ENCODE measurements at regions not wholly inside any gene's neighbourhood (a gene's known extent, or its start where the extent isn't known, plus 50 kb on each side); places are given as distances from the start of the nearest gene placed in this dataset.

- Histone ChIP-seq H3K27me3 (replicated peaks; ENCODE audit: insufficient read depth) (no peaks in the 10 kb centered on the region), H3K4me3 (no peak overlapping the region), H3K9me2 (ENCODE audit: insufficient read depth) (no peaks in the 10 kb centered on the region), H3K9ac (no peak overlapping the region), H3K36me3 (ENCODE audit: low read depth) (no peaks in the 10 kb centered on the region), H3K27ac (no peak overlapping the region), H3K4me1 (ENCODE audit: insufficient read depth) (no peaks in the 10 kb centered on the region), H3F3A (ENCODE audit: insufficient read depth) (no peaks in the 10 kb centered on the region), H3K4me2 (ENCODE audit: unreplicated experiment) (no peak overlapping the region), H2AFZ (no peak overlapping the region), H3K9me3 (ENCODE audit: low read depth) (no peaks in the 10 kb centered on the region), H4K20me1 (ENCODE audit: insufficient read depth) (no peaks in the 10 kb centered on the region), H3K79me2 (ENCODE audit: insufficient read depth) (no peaks in the 10 kb centered on the region)
- no peak for TF ChIP-seq EZH2phosphoT487 (IDR thresholded peaks at IDR 0.05; ENCODE audit: insufficient read depth, low read depth)
- no peak for TF ChIP-seq EZH2 (IDR thresholded peaks at IDR 0.05; ENCODE audit: insufficient read depth, poor library complexity, severe bottlenecking)
- in situ Hi-C loops (cut with MboI): no loop called here
- no peak for DNase-seq
- WGBS, 2 experiments (ENCODE audit: low coverage in 1 of 2, low lambda C conversion rate in 2 of 2, missing lambda C conversion rate in 2 of 2): 26 to 32% methylated on average over 3 of the region's 3 CpGs
Measured at GRCh38 chr12:23127701-23128100, 502.7 kb downstream of the ETNK1 start.

- no peak overlapping the region for H3K9ac ChIP-seq
- WGBS, 2 experiments (ENCODE audit: low coverage in 1 of 2, low lambda C conversion rate in 2 of 2, missing lambda C conversion rate in 2 of 2): 29 to 34% methylated on average over 2 of the region's 2 CpGs
Measured at GRCh38 chr12:23128462-23128861, 503.5 kb downstream of the ETNK1 start.

DNA sequence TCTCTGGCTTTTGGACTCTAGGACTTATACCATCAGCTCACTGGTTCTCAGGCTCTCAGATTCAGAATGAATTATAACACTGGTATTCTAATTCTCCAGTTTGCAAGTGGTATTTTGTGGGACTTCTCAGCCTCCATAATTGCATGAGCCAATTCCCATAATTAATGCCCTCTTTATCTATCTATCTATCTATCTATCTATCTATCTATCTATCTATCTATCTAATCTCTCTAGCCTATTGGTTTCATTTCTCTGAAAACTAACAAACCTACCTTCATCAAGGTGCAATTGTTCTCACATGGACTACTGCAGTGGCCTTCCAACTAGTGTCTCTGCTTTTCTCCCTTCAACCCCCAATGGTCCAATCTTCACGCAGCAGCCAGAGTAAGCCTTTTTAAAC lies 507.4 kb downstream of the ETNK1 start:
- TF ChIP-seq EZH2phosphoT487 (IDR thresholded peaks at IDR 0.05; ENCODE audit: insufficient read depth, low read depth): no peak
- TF ChIP-seq EZH2 (IDR thresholded peaks at IDR 0.05; ENCODE audit: insufficient read depth, poor library complexity, severe bottlenecking): no peak
- H4K20me1 ChIP-seq (ENCODE audit: insufficient read depth): no peaks in the 10 kb centered on the region
- no peaks in the 10 kb centered on the region for H3K79me2 ChIP-seq (ENCODE audit: insufficient read depth)
- 57 to 58% methylated on average over 1 of the region's 1 CpG for WGBS, 2 experiments (ENCODE audit: low coverage in 1 of 2, low lambda C conversion rate in 2 of 2, missing lambda C conversion rate in 2 of 2)
- no peak overlapping the region for H3K4me2 ChIP-seq (ENCODE audit: unreplicated experiment)
- no peak overlapping the region for H2AFZ ChIP-seq
- H3K36me3 ChIP-seq (ENCODE audit: low read depth): no peaks in the 10 kb centered on the region
- H3K27me3 ChIP-seq (replicated peaks; ENCODE audit: insufficient read depth): no peaks in the 10 kb centered on the region
- no peak for DNase-seq
- in situ Hi-C loops (cut with MboI): no loop called here
- H3K4me3 ChIP-seq: no peak overlapping the region
- H3K9me3 ChIP-seq (ENCODE audit: low read depth): no peaks in the 10 kb centered on the region
- H3K9ac ChIP-seq: no peak overlapping the region
- no peak overlapping the region for H3K27ac ChIP-seq
- H3K4me1 ChIP-seq (ENCODE audit: insufficient read depth): no peaks in the 10 kb centered on the region
- no peaks in the 10 kb centered on the region for H3F3A ChIP-seq (ENCODE audit: insufficient read depth)
- H3K9me2 ChIP-seq (ENCODE audit: insufficient read depth): no peaks in the 10 kb centered on the region

More at GRCh38 chr12:23128462-23128861, 503.5 kb downstream of the ETNK1 start:
- Histone ChIP-seq H3F3A (ENCODE audit: insufficient read depth) (no peaks in the 10 kb centered on the region), H2AFZ (no peak overlapping the region), H3K4me2 (ENCODE audit: unreplicated experiment) (no peak overlapping the region), H3K4me3 (no peak overlapping the region), H3K4me1 (ENCODE audit: insufficient read depth) (no peaks in the 10 kb centered on the region), H4K20me1 (ENCODE audit: insufficient read depth) (no peaks in the 10 kb centered on the region), H3K27me3 (replicated peaks; ENCODE audit: insufficient read depth) (no peaks in the 10 kb centered on the region), H3K36me3 (ENCODE audit: low read depth) (no peaks in the 10 kb centered on the region), H3K9me3 (ENCODE audit: low read depth) (no peaks in the 10 kb centered on the region), H3K9me2 (ENCODE audit: insufficient read depth) (no peaks in the 10 kb centered on the region), H3K27ac (no peak overlapping the region), H3K79me2 (ENCODE audit: insufficient read depth) (no peaks in the 10 kb centered on the region)
- in situ Hi-C loops (cut with MboI): no loop called here
- no peak for DNase-seq
- no peak for TF ChIP-seq EZH2phosphoT487 (IDR thresholded peaks at IDR 0.05; ENCODE audit: insufficient read depth, low read depth)
- TF ChIP-seq EZH2 (IDR thresholded peaks at IDR 0.05; ENCODE audit: insufficient read depth, poor library complexity, severe bottlenecking): no peak

DNA sequence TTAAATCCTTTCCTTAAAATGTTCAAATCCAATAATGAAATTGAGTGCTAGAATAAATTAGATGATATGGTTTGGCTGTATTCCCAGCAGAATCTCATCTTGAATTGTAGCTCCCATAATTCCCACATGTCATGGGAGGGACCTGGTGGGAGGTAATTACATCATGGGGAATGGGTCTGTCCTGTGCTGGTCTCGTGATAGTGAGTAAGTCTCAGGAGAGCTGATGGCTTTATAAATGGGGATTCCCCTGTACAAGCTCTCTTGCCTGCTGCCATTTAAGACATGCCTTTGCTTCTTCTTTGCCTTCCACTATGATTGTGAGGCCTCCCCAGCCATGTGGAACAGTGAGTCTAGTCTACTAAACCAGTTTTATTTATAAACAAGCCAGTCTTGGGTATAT lies 508.5 kb downstream of the ETNK1 start:
- WGBS, 2 experiments (ENCODE audit: low coverage in 1 of 2, low lambda C conversion rate in 2 of 2, missing lambda C conversion rate in 2 of 2): 0 to 8% methylated on average over 1 of the region's 1 CpG
- Histone ChIP-seq H3K4me1 (ENCODE audit: insufficient read depth) (no peaks in the 10 kb centered on the region), H3K36me3 (ENCODE audit: low read depth) (no peaks in the 10 kb centered on the region), H3K27me3 (replicated peaks; ENCODE audit: insufficient read depth) (no peaks in the 10 kb centered on the region), H3K27ac (no peak overlapping the region), H3F3A (ENCODE audit: insufficient read depth) (no peaks in the 10 kb centered on the region), H3K9me3 (ENCODE audit: low read depth) (no peaks in the 10 kb centered on the region), H4K20me1 (ENCODE audit: insufficient read depth) (no peaks in the 10 kb centered on the region), H3K4me2 (ENCODE audit: unreplicated experiment) (no peak overlapping the region), H3K9ac (no peak overlapping the region), H3K4me3 (no peak overlapping the region), H3K79me2 (ENCODE audit: insufficient read depth) (no peaks in the 10 kb centered on the region), H3K9me2 (ENCODE audit: insufficient read depth) (no peaks in the 10 kb centered on the region), H2AFZ (no peak overlapping the region)
- in situ Hi-C loops (cut with MboI): no loop called here
- no peak for TF ChIP-seq EZH2 (IDR thresholded peaks at IDR 0.05; ENCODE audit: insufficient read depth, poor library complexity, severe bottlenecking)
- TF ChIP-seq EZH2phosphoT487 (IDR thresholded peaks at IDR 0.05; ENCODE audit: insufficient read depth, low read depth): no peak
- no peak for DNase-seq

GRCh38 chr12:23139026-23139425 lies 514.1 kb downstream of the ETNK1 start:
- DNase-seq: no peak
- H3K36me3 ChIP-seq (ENCODE audit: low read depth): no peaks in the 10 kb centered on the region
- no peaks in the 10 kb centered on the region for H3K27me3 ChIP-seq (replicated peaks; ENCODE audit: insufficient read depth)
- H3K4me1 ChIP-seq (ENCODE audit: insufficient read depth): no peaks in the 10 kb centered on the region
- H3K4me3 ChIP-seq: no peak overlapping the region
- no peaks in the 10 kb centered on the region for H3F3A ChIP-seq (ENCODE audit: insufficient read depth)
- H3K4me2 ChIP-seq (ENCODE audit: unreplicated experiment): no peak overlapping the region
- H3K9ac ChIP-seq: no peak overlapping the region
- in situ Hi-C loops (cut with MboI): no loop called here
- H3K9me3 ChIP-seq (ENCODE audit: low read depth): no peaks in the 10 kb centered on the region
- TF ChIP-seq EZH2 (IDR thresholded peaks at IDR 0.05; ENCODE audit: insufficient read depth, poor library complexity, severe bottlenecking): no peak
- TF ChIP-seq EZH2phosphoT487 (IDR thresholded peaks at IDR 0.05; ENCODE audit: insufficient read depth, low read depth): no peak
- no peaks in the 10 kb centered on the region for H4K20me1 ChIP-seq (ENCODE audit: insufficient read depth)
- H2AFZ ChIP-seq: no peak overlapping the region
- WGBS, 2 experiments (ENCODE audit: low coverage in 1 of 2, low lambda C conversion rate in 2 of 2, missing lambda C conversion rate in 2 of 2): 50 to 54% methylated on average over 4 of the region's 4 CpGs
- no peak overlapping the region for H3K27ac ChIP-seq
- no peaks in the 10 kb centered on the region for H3K79me2 ChIP-seq (ENCODE audit: insufficient read depth)
- no peaks in the 10 kb centered on the region for H3K9me2 ChIP-seq (ENCODE audit: insufficient read depth)

All from GM23248 (cell line).